HEK293T (cell line): ENCODE measurements at regions not wholly inside any gene's neighbourhood (a gene's known extent, or its start where the extent isn't known, plus 50 kb on each side); places are given as distances from the start of the nearest gene placed in this dataset.

Experiments used
- BHLHE40 ChIP-seq: fragments of 450-650 bp; IDR thresholded peaks from 2 replicates; pipeline ENCODE4 v1.6.1; 2016; ENCODE audit warnings: mild to moderate bottlenecking, moderate library complexity, borderline replicate concordance
- CTBP1 ChIP-seq: fragments of 450-650 bp; IDR thresholded peaks from 2 replicates; pipeline ENCODE4 v1.6.1; 2016; ENCODE audit warnings: borderline replicate concordance
- ZNF384 ChIP-seq: fragments of 450-650 bp; IDR thresholded peaks from 2 replicates; pipeline ENCODE4 v1.6.1; 2016

DNA sequence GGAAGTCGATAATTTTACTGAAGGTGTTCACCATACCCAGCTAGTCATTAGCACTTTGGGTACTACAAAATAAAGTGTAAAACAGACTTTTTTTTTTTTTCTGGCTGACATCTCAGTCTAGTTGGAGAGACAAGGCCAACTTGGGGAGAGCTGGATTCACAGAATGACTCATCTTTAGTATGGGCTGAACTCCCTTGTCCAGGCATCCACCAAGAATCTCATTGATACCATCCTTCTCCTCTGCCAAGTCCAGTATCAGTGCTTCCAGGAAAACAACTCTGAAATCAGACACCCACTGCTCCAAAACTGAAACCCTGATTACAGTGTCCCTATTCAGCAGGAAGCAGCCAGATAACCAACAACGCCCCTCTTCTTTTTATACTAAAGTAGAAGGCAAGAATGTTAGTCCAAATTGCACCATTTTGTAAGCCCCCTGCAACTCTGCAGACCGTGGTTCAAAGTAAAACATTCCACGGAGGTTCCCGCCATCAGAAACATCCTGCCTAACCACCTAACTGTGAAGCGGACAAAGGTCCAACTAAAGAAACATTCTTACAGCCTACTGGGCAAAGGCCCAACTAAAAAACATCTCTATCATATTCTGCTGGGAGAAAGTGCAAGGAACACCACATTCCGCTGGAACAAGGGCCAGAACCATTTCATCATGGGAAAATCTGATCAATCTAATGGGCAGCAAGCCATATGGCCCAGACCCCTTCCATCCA is 728.2 kb downstream of the BRINP1 start:
- no peak for TF ChIP-seq ZNF384
- TF ChIP-seq BHLHE40, result no peak
- TF ChIP-seq CTBP1, result no peak
